HG03521 (cell line): ENCODE measurements at regions not wholly inside any gene's neighbourhood (a gene's known extent, or its start where the extent isn't known, plus 50 kb on each side); places are given as distances from the start of the nearest gene placed in this dataset.
A peak's percentile ranks its signal among the peaks of the same experiment; 100 is the strongest.

ENCODE experiments used
- ATAC-seq: cut with Tn5 transposase; IDR thresholded peaks from one replicate; pipeline ENCODE4 v1.9.1; 2021; ENCODE audit warnings: mild to moderate bottlenecking, moderate library complexity; ENCODE audit not compliant: unreplicated experiment

- no peak for ATAC-seq
These were observed 85.6 kb downstream of the CD8B2 start for GRCh38 chr2:106572541-106573450.

DNA sequence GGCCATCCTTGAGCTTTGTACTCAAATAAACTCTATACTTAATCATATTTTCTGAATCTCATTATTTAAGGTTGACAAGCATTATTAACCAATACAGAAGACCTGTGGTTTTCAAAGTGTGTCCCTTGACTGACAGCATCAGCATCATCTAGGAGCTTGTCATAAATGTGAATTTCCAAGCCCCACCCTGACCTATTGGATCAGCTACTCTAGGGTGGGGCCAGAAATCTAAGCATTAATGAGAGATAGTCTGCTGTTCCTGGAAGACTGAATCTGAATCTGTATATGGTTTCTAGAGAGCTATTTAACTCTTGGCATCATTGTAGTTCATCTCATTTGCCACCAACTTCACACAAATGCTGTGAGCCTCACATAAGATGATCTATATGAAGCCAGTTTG lies 86.6 kb downstream of the CD8B2 start:
- ATAC-seq, result no peak

DNA sequence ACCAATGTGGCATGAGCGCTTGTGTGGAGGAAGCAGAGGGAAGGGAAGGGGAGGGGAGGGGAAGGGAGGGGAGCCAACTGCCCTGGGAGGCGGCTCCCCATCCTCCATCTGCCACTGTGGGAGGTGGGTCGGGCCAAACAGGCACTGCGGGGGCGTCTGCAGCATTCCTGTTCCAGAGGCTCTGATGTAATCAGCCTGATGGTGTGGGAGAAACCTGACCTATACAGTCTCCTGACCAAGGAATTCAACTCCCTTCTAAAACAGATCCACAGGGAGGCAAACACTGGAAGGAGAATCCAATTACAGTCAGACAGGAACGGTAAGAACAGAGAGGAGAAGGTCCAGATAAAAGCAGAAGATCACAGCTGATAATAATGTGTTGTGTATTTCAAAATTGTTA lies 88.8 kb downstream of the CD8B2 start:
- no peak for ATAC-seq

- ATAC-seq, result no peak
These were observed 90.1 kb downstream of the CD8B2 start for GRCh38 chr2:106577255-106577651.

GRCh38 chr2:106579750-106580197 lies 92.6 kb downstream of the CD8B2 start:
- no peak for ATAC-seq

GRCh38 chr2:106580241-106580640 lies 93.1 kb downstream of the CD8B2 start:
- no peak for ATAC-seq

DNA sequence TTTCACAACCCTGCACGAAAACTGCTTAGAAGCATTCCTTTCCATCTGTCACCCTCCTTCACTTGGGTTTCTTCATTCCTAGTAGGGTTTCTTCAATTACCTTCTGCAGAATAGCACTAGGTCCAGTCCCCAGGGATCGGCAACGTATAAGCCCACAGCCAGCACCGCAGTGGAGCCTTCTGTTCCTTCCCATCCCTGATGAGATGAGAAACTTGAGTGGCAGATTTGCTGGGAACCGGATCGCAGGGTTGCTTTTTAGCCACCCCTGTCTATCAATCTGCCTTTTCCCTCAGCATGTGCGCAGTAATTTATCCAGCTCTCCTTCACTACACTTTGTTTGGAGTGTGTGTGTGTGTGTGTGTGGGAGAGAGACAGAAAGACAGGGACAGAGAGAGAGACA lies 94.2 kb downstream of the CD8B2 start:
- no peak for ATAC-seq

- no peak for ATAC-seq
These were observed 94.6 kb downstream of the CD8B2 start for GRCh38 chr2:106581755-106582147.

DNA sequence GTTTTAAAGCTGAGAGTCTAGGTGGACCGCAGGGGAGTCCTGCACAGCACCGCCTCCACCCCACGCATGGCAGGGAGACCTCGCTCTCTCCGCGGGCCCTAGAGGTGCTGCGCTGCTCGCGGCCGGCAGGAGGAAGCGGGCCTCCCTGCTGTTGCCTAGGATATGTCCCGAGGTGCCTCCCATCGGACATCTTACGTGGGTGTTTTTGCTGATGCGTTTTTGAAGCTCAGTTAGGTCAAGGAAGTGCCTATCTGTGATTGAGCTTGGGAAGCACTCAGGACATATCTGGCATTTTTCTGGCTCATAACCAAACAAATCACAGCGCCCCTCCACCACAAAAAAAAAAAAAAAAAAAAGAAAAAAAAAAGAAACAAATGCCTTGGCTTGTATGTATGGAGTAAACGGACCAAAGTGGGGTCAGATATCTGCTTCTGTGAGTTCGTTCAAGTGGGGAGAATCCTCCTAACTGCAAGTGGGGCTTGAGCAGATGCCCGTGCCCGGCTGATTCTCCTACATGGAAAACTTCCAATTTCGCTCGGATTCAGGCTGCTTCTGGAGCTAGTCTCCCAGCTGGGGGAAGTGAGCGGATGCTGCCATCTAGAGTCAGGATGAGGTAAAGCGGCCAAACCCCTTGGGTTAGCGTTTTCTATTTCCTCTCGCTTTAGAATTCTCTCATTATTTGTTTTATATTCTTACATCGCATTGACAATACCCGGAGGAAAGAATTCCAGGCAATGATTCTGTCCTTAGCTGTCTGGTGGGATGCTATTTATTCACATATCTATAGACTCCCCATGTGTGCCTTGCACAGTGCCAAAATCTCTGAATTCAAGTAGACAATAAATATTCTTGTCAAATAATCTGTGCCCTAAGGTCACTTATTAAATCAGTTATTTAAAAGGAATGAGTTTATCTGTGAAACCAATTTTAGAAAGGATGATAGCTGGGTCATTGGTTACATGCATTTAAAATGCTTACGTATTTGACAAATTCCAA lies 95.3 kb downstream of the CD8B2 start:
- ATAC-seq, result peak; percentile 70

- ATAC-seq, result no peak
These were observed 97.3 kb downstream of the CD8B2 start for GRCh38 chr2:106584304-106584954.

- ATAC-seq, result no peak
These were observed 109.7 kb downstream of the CD8B2 start for GRCh38 chr2:106596844-106597243.

DNA sequence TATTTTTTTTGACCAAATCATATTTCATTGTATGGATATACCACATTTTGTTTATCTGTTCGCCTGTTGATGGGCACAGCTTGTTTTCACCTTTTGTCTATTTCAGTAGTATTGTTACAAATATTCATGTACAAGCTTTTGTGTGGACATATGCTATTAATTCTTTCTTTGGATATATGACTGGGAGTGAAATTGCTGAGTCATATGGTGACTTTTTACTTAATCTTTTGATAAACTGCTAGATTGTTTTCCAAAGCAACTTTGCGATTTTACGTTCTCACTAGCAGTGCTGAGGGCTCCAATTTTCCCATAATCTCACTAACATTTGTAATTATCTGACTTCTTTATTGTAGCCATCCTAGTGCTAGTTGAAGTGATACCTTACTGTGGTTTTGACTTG lies 112.4 kb downstream of the CD8B2 start:
- ATAC-seq, result no peak

DNA sequence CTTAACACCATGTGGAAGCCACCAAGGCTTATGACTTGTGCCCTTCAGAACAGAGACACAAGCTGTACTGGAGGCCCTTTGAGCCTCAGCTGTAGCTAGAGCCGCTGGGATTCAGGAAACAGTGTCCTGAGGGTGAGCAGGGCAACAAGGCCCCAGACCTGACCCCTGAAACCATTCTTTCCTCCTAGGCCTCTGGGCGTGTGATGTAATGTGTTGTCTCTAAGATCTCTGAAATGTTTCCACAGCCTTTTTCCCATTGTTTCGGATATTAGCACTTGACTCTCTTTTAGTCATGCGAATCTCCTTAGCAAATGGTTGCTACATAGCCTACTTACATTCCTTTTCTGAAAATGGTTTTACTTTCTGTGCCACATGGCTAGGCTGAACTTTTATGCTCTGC lies 114.9 kb downstream of the CD8B2 start:
- ATAC-seq, result no peak

DNA sequence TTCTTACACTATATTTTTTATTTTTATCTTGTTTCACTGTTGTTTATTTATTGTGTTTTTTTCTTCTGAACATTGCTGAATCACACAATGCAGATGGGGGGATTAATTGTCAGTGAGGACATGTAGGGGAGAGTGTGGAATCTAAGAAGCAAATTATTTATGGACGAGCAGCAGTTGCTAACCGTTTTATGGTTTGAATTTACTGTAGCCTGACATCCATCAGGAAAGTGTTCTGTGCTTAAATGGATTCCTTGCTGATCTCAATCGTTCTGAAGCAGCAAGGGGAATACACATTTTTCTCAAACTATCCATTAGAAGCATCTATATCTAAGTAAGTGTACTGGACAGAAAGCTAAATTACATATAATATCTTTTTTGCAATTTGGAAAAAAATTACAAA lies 119.5 kb downstream of the CD8B2 start:
- no peak for ATAC-seq

- ATAC-seq, result no peak
These were observed 120.2 kb downstream of the CD8B2 start for GRCh38 chr2:106607371-106607770.

- no peak for ATAC-seq
These were observed 122.6 kb downstream of the CD8B2 start for GRCh38 chr2:106609780-106610179.

- ATAC-seq, result no peak
These were observed 127.5 kb downstream of the CD8B2 start for GRCh38 chr2:106614511-106615291.

GRCh38 chr2:106618614-106619013 lies 131.4 kb downstream of the CD8B2 start:
- ATAC-seq, result no peak

GRCh38 chr2:106623456-106623855 lies 136.3 kb downstream of the CD8B2 start:
- ATAC-seq, result no peak

- no peak for ATAC-seq
These were observed 137.7 kb downstream of the CD8B2 start for GRCh38 chr2:106624787-106625380.
